ENCODE measurements at regions not wholly inside any gene's neighbourhood (a gene's known extent, or its start where the extent isn't known, plus 50 kb on each side); places are given as distances from the start of the nearest gene placed in this dataset.

GRCh38 chr3:106491796-106492195, 623.0 kb upstream of the CBLB start:
- TF ChIP-seq CTCF (conservative IDR thresholded peaks at IDR 0.05; ENCODE audit: low read depth in 2 of 2) (no peak), POLR2AphosphoS5 (IDR thresholded peaks at IDR 0.05; ENCODE audit: low read depth) (no peak), ETS1 (IDR thresholded peaks at IDR 0.05) (no peak), EZH2phosphoT487 (IDR thresholded peaks at IDR 0.05; ENCODE audit: unreplicated experiment) (no peak), ZNF114 (CRISPR knock-in tag; IDR thresholded peaks at IDR 0.05) (no peak), REST (IDR thresholded peaks at IDR 0.05; ENCODE audit: unreplicated experiment) (no peak), CREB1 (CRISPR knock-in tag; IDR thresholded peaks at IDR 0.05; ENCODE audit: low read depth) (no peak), EZH2 (IDR thresholded peaks at IDR 0.05; ENCODE audit: low read depth, unreplicated experiment) (no peak), JUNB (IDR thresholded peaks at IDR 0.05; ENCODE audit: unreplicated experiment) (no peak)

Data from GM23338 (cell line).